BE2C (cell line): ENCODE measurements at regions not wholly inside any gene's neighbourhood (a gene's known extent, or its start where the extent isn't known, plus 50 kb on each side); places are given as distances from the start of the nearest gene placed in this dataset.
"Not testable (repeated sequence)": the region's sequence is repeated elsewhere in the genome, so short reads cannot be mapped to it uniquely, and the experiment has no call there.

Experiments
- DNase-seq: peaks from one replicate; pipeline ENCODE4 v3.0.0-alpha.2; 2020
- H3K27me3 ChIP-seq: fragments of 250-450 bp; sonication (Bioruptor Pico); 2 replicates; pipeline ENCODE4 v1.5.1; 2020; ENCODE audit warnings: mild to moderate bottlenecking
- H3K36me3 ChIP-seq: fragments of 250-450 bp; sonication (Bioruptor Pico); 2 replicates; pipeline ENCODE4 v1.5.1; 2020; ENCODE audit warnings: mild to moderate bottlenecking
- H3K4me1 ChIP-seq: fragments of 250-450 bp; sonication (Bioruptor Pico); 2 replicates; pipeline ENCODE4 v1.5.1; 2020
- H3K4me3 ChIP-seq: 2 replicates; pipeline ENCODE4 v1.5.1; 2011; ENCODE audit warnings: low read depth, low read length
- H3K9me3 ChIP-seq: fragments of 250-450 bp; sonication (Bioruptor Pico); 2 replicates; pipeline ENCODE4 v1.5.1; 2020
- TF ChIP-seq, protein P1 (sequence below): IDR thresholded peaks from 2 replicates; pipeline ENCODE4 v1.5.1; 2012; ENCODE audit warnings: mild to moderate bottlenecking, low read depth, low read length

DNA sequence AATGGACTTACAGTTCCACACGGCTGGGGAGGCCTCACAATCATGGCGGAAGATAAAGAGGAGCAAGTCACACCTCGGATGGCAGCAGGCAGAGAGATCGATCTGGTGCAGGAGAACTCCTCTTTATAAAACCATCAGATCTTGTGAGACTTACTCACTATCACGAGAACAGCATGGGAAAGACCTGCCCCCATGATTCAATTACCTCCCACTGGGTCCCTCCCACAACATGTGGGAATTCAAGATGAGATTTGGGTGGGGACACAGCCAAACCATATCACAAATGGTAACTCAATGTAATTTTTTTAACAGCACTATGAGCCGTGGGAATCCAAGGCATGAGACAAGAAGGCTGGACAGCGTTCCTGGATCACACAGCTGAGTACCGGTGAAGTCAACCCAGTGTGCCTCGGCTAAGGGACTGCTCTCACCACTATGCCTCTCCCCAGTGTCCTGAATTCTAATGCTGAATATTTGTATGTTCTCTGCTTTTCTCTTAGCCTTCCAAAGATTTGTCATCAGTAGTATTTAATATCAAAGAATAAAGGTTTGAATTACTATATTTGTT is 84.3 kb downstream of the IRS2 start:
- H3K27me3 ChIP-seq, H3K36me3 ChIP-seq, DNase-seq, H3K4me3 ChIP-seq, H3K9me3 ChIP-seq: not testable (repeated sequence)
- H3K4me1 ChIP-seq: peaks cover 24% of the 10 kb centered on the region

DNA sequence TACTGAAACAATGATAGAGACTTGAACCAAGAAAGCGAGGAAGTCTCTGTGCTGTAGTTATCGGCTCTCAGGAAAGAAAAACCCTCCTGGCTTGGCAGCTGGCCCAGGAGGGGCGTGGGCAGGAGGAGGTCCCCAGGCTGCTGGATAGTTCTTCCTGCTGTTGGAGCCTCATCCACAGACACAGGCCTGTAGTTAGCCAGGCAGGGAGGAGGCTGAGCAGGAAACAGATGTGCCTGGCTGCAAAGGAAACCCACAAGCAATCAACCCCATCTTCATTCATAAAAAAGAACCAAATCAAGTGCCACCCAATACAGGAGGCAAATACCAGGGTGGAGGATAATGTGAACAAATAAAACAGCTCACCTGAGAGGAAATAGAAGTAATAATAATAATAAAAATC is 86.2 kb downstream of the IRS2 start:
- Histone ChIP-seq H3K9me3 (no peaks in the 10 kb centered on the region), H3K4me3 (peak overlapping the region; percentile 34), H3K27me3 (no peaks in the 10 kb centered on the region), H3K4me1 (peaks cover 18% of the 10 kb centered on the region), H3K36me3 (no peaks in the 10 kb centered on the region)
- DNase-seq: peak; percentile 94
- TF ChIP-seq, protein P1, sequence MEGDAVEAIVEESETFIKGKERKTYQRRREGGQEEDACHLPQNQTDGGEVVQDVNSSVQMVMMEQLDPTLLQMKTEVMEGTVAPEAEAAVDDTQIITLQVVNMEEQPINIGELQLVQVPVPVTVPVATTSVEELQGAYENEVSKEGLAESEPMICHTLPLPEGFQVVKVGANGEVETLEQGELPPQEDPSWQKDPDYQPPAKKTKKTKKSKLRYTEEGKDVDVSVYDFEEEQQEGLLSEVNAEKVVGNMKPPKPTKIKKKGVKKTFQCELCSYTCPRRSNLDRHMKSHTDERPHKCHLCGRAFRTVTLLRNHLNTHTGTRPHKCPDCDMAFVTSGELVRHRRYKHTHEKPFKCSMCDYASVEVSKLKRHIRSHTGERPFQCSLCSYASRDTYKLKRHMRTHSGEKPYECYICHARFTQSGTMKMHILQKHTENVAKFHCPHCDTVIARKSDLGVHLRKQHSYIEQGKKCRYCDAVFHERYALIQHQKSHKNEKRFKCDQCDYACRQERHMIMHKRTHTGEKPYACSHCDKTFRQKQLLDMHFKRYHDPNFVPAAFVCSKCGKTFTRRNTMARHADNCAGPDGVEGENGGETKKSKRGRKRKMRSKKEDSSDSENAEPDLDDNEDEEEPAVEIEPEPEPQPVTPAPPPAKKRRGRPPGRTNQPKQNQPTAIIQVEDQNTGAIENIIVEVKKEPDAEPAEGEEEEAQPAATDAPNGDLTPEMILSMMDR: no peak

DNA sequence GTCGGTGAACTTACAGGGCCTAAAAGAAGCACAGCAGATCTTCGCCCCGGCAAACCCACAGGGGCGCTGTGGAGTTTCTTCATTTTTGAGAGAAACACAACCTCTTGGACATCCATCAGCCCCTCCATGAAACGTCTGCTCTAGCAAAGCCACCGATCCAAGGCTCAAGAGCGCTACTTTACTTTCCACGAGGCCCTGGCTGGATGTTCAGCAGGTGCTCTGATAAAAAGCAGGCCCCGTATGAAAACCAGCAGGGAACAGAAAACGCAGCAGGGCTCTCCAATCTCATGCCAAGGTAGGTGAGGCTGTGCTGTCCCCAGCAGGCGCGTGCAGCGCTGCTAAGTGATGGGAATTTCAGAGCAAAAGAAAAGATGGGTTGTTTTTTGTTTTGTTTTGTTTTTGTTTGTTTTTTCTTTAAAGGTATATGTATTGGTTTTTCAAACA is 86.7 kb downstream of the IRS2 start:
- H3K36me3 ChIP-seq: no peaks in the 10 kb centered on the region
- DNase-seq: peak; percentile 61
- no peaks in the 10 kb centered on the region for H3K27me3 ChIP-seq
- peaks cover 18% of the 10 kb centered on the region for H3K4me1 ChIP-seq
- H3K4me3 ChIP-seq: peak overlapping the region; percentile 34
- H3K9me3 ChIP-seq: no peaks in the 10 kb centered on the region
- TF ChIP-seq, protein P1: peak; percentile 60

- H3K9me3 ChIP-seq: no peaks in the 10 kb centered on the region
- peaks cover 18% of the 10 kb centered on the region for H3K4me1 ChIP-seq
- TF ChIP-seq, protein P1: no peak
- DNase-seq: no peak
- H3K36me3 ChIP-seq: no peaks in the 10 kb centered on the region
- H3K27me3 ChIP-seq: no peaks in the 10 kb centered on the region
- H3K4me3 ChIP-seq: no peak overlapping the region
Observed at GRCh38 chr13:109698779-109699178, 87.6 kb downstream of the IRS2 start.

- no peak overlapping the region for H3K4me3 ChIP-seq
- DNase-seq: no peak
- no peaks in the 10 kb centered on the region for H3K36me3 ChIP-seq
- TF ChIP-seq, protein P1: no peak
- no peaks in the 10 kb centered on the region for H3K9me3 ChIP-seq
- no peaks in the 10 kb centered on the region for H3K27me3 ChIP-seq
- peaks cover 18% of the 10 kb centered on the region for H3K4me1 ChIP-seq
Observed at GRCh38 chr13:109697936-109698335, 88.4 kb downstream of the IRS2 start.

- TF ChIP-seq, protein P1: no peak
- H3K36me3 ChIP-seq: no peaks in the 10 kb centered on the region
- H3K4me1 ChIP-seq: peaks cover 16% of the 10 kb centered on the region
- DNase-seq: no peak
- H3K9me3 ChIP-seq: no peaks in the 10 kb centered on the region
- H3K27me3 ChIP-seq: no peaks in the 10 kb centered on the region
- H3K4me3 ChIP-seq: no peak overlapping the region
Observed at GRCh38 chr13:109695402-109696190, 90.8 kb downstream of the IRS2 start.
